RWPE1 (cell line): ENCODE measurements at regions not wholly inside any gene's neighbourhood (a gene's known extent, or its start where the extent isn't known, plus 50 kb on each side); places are given as distances from the start of the nearest gene placed in this dataset.
"Not testable (repeated sequence)": the region's sequence is repeated elsewhere in the genome, so short reads cannot be mapped to it uniquely, and the experiment has no call there.

Experiments used
- CTCF ChIA-PET: fragments of 350-600 bp; sonication (Branson Sonifier 250); formaldehyde crosslinking; extraction: SDS; loops from one replicate; lab custom pipeline; 2021; lab: Yijun Ruan, JAX
- POLR2A ChIA-PET: fragments of 400-600 bp; formaldehyde crosslinking; extraction: SDS; loops from one replicate; lab custom pipeline; 2020; ENCODE audit warnings: antibody characterized with exemption; ENCODE audit not compliant: low non-redundant PET; lab: Yijun Ruan, JAX
- DNase-seq: peaks from one replicate; pipeline ENCODE4 v3.0.0; 2012; ENCODE audit warnings: low spot score
- H3K27ac ChIP-seq: fragments of 450-650 bp; 2 replicates; pipeline ENCODE4 v1.5.1; 2017
- TF ChIP-seq, protein P1 (sequence below): fragments of 450-650 bp; conservative IDR thresholded peaks from 2 replicates; pipeline ENCODE4 v1.5.1; 2017; ENCODE audit warnings: low read depth, mild to moderate bottlenecking

DNA sequence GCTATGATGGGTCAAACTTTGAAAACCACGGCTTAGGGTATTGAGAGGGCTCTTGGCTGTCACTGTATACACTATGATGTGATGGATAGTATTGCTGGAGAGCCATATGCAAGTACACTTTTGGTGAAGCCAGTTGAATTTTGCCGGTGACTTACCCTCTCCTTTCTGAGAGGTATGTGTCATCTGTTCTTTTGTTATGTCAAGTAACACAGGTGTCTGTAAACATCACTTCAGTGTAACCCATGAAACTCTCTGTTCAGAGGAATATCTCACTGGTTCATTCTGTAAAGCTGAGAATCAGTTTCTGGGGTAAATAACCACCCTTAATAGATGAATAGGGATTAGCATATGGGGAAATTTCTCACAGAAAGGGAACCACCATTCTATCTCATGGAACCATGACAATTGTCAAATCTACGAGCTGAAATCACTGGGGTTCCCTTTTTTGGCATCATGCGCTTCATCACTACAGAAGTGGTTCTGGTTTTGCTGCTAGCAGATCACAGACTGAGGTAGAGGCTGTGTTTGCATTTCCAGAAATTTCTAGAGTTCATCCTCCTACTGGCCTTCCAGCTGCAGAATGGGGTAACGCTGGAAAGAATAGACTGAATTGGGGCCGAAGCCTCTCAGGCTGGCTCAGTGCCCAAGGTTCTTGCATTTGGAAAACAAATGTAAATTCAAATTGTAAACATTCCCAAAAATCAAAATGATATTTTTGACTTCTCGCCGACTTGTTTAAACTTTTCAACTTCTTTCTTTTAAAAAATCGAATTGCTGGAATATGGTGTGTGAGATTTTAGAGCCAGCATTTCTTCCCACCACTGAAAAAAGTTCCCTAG lies 83.3 kb upstream of the CREB5 start:
- TF ChIP-seq, protein P1, sequence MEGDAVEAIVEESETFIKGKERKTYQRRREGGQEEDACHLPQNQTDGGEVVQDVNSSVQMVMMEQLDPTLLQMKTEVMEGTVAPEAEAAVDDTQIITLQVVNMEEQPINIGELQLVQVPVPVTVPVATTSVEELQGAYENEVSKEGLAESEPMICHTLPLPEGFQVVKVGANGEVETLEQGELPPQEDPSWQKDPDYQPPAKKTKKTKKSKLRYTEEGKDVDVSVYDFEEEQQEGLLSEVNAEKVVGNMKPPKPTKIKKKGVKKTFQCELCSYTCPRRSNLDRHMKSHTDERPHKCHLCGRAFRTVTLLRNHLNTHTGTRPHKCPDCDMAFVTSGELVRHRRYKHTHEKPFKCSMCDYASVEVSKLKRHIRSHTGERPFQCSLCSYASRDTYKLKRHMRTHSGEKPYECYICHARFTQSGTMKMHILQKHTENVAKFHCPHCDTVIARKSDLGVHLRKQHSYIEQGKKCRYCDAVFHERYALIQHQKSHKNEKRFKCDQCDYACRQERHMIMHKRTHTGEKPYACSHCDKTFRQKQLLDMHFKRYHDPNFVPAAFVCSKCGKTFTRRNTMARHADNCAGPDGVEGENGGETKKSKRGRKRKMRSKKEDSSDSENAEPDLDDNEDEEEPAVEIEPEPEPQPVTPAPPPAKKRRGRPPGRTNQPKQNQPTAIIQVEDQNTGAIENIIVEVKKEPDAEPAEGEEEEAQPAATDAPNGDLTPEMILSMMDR = no peak
- POLR2A ChIA-PET = no interaction called here
- CTCF ChIA-PET = no interaction called here
- H3K27ac ChIP-seq = no peak overlapping the region
- no peak for DNase-seq

DNA sequence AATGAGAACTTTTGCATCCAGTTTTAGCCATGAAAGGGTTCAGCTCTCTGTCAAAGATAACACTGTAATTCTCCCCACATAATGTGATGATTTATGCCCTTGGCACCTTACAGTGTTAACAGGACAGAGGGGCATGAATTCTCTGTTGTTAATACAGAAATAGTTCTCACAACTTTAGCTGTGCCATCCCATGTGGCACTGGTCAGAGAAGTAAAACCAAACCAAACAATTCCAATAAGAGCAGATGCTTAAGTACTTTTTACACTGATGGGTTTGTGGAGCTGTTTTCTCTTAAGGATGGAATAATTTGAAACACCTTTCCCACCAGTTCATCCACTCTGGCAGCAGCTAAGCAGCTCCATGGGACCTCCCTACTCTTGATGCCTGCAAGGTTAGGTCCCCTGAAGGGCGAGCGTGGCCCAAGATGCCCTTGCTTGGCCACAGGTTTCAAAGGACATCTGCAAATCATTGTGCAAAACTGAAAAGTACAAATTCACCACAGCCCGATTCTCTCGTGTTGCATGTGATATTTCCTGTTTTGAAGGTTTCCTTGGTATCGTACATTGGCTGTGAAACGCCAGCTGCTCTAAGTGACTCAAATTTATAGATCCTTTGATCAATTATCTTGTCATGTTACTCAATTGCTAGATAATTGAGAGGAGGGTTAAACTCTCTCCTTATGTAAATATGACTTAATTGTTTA lies 82.5 kb upstream of the CREB5 start:
- TF ChIP-seq, protein P1 = no peak
- ChIA-PET POLR2A (no interaction called here), CTCF (no interaction called here)
- DNase-seq = no peak
- no peak overlapping the region for H3K27ac ChIP-seq

GRCh38 chr7:28330384-28331070 lies 81.8 kb upstream of the CREB5 start:
- no peak for DNase-seq
- ChIA-PET POLR2A (no interaction called here), CTCF (no interaction called here)
- H3K27ac ChIP-seq = no peak overlapping the region
- TF ChIP-seq, protein P1 = no peak

DNA sequence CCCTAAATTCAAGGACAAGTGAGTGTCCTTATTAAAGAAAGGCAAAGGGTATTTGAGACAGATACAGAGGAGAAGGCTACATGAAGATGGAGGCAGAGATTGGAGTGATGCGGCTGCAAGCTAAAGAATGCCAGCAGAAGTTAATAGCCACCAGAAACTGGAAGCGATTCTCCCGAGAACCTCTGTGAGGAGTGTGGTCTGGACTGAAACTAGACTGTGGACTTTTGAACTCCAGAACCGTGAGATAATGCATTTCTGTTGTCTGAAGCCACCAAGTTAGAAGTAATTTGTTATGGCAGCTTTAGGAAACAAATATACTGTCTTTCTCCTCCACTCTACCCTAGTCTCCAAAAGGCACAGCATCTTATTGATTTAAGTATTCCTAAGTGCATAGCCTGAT lies 80.3 kb upstream of the CREB5 start:
- ChIA-PET CTCF (interaction anchor here (1.0 kb wide), 1 partner anchor 10 kb away, joined by 4 read pairs; no protein-coding TSS in a partner anchor), POLR2A (no interaction called here)
- TF ChIP-seq, protein P1 = no peak
- no peak for DNase-seq
- H3K27ac ChIP-seq = no peak overlapping the region

GRCh38 chr7:28333548-28333947 lies 78.8 kb upstream of the CREB5 start:
- H3K27ac ChIP-seq, POLR2A ChIA-PET, CTCF ChIA-PET, DNase-seq: not testable (repeated sequence)

- TF ChIP-seq, protein P1 = no peak
- H3K27ac ChIP-seq = no peak overlapping the region
- POLR2A ChIA-PET = no interaction called here
- no peak for DNase-seq
- CTCF ChIA-PET = no interaction called here
Measured at GRCh38 chr7:28336806-28337205, 75.5 kb upstream of the CREB5 start.
